OCI-LY1 (cell line): ENCODE measurements at regions not wholly inside any gene's neighbourhood (a gene's known extent, or its start where the extent isn't known, plus 50 kb on each side); places are given as distances from the start of the nearest gene placed in this dataset.

Experiments
- EZH2 ChIP-seq: fragments of 200-600 bp; sonication (generic), shearing (Covaris generic); IDR thresholded peaks from 2 replicates; pipeline ENCODE4 v1.8.0; 2017; ENCODE audit warnings: borderline replicate concordance, mixed run types, mild to moderate bottlenecking, antibody characterized with exemption, low read length, moderate library complexity, mixed read lengths
- TF ChIP-seq, protein P1 (sequence below): fragments of 200-600 bp; sonication (generic), shearing (Covaris generic); IDR thresholded peaks from 2 replicates; pipeline ENCODE4 v1.5.1; 2017; ENCODE audit warnings: mild to moderate bottlenecking, antibody characterized with exemption, low read length, moderate library complexity, mixed read lengths

DNA sequence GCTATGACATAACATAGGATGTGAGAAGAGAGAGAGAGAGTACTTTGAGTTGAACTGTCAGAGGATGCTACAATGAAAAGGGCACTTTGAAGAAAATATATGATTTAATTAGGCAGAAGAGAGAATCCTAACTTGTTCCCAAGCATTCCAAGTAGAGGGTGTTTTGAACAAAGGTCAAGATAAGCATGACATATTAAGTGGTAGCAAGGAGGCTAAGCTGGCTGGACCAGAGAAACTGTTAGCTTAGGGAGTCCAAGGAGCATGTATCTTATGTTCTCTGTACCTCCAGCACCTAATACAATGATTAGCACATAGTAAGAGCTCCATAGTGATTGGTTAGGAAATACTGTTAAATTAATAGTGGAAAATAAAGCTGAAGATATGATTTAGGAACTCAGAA is 479.6 kb downstream of the TMEM135 start:
- TF ChIP-seq, protein P1, sequence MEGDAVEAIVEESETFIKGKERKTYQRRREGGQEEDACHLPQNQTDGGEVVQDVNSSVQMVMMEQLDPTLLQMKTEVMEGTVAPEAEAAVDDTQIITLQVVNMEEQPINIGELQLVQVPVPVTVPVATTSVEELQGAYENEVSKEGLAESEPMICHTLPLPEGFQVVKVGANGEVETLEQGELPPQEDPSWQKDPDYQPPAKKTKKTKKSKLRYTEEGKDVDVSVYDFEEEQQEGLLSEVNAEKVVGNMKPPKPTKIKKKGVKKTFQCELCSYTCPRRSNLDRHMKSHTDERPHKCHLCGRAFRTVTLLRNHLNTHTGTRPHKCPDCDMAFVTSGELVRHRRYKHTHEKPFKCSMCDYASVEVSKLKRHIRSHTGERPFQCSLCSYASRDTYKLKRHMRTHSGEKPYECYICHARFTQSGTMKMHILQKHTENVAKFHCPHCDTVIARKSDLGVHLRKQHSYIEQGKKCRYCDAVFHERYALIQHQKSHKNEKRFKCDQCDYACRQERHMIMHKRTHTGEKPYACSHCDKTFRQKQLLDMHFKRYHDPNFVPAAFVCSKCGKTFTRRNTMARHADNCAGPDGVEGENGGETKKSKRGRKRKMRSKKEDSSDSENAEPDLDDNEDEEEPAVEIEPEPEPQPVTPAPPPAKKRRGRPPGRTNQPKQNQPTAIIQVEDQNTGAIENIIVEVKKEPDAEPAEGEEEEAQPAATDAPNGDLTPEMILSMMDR: no peak
- no peak for TF ChIP-seq EZH2
